Right lobe of liver (tissue), 6 donors: ENCODE measurements at regions not wholly inside any gene's neighbourhood (a gene's known extent, or its start where the extent isn't known, plus 50 kb on each side); places are given as distances from the start of the nearest gene placed in this dataset.
A peak's percentile ranks its signal among the peaks of the same experiment; 100 is the strongest.

Experiments used
- ATAC-seq, 4 donors: fragments of 200-7000 bp; cut with Tn5 transposase; one replicate each; pipeline ENCODE4 v1.9.1; 2020; ENCODE audit warnings: mild to moderate bottlenecking in 4 of 4, moderate library complexity in 4 of 4
- DNase-seq, 3 donors: peaks; one replicate each; pipeline ENCODE4 v3.0.0-alpha.2; 2020
- H3K27ac ChIP-seq, 3 donors: fragments of 200-600 bp; one replicate each; pipeline ENCODE4 v1.8.0; 2022
- H3K27me3 ChIP-seq, 2 donors: fragments of 200-600 bp; one replicate each; pipeline ENCODE4 v1.8.0; 2022
- H3K36me3 ChIP-seq, 4 donors: fragments of 200-600 bp; sonication (generic) in 1 of 4; one replicate each; pipeline versions ENCODE4 v1.5.1 to v1.8.0; 2017 to 2022; ENCODE audit warnings: control low read depth in 1 of 4
- H3K4me1 ChIP-seq, 4 donors: fragments of 200-600 bp; sonication (generic) in 1 of 4; one replicate each; pipeline versions ENCODE4 v1.5.1 to v1.8.0; 2017 to 2022; ENCODE audit warnings: control low read depth in 1 of 4
- H3K4me3 ChIP-seq, 3 donors: fragments of 200-600 bp; one replicate each; pipeline ENCODE4 v1.8.0; 2022
- H3K9me3 ChIP-seq, 4 donors: fragments of 200-600 bp; sonication (generic) in 1 of 4; one replicate each; pipeline versions ENCODE4 v1.5.1 to v1.8.0; 2017 to 2022; ENCODE audit warnings: control low read depth in 1 of 4
- CTCF ChIP-seq, 4 donors: fragments of 200-600 bp in 3 of 4; fragments of 450-650 bp in 1 of 4; IDR thresholded peaks; one replicate each; pipeline versions ENCODE4 v1.5.1 to v1.8.0; 2016 to 2022; ENCODE audit warnings: antibody characterized with exemption in 4 of 4, mild to moderate bottlenecking in 2 of 4
- POLR2A ChIP-seq: fragments of 450-650 bp; IDR thresholded peaks from one replicate; pipeline ENCODE4 v1.6.1; 2017; ENCODE audit warnings: antibody characterized with exemption, mild to moderate bottlenecking
- WGBS: methylation state at CpG from one replicate; pipeline ENCODE4 v1.1.6; 2018; ENCODE audit warnings: low coverage, low lambda C conversion rate; ENCODE audit not compliant: insufficient coverage; ENCODE audit errors: missing lambda C conversion rate; 5-methylcytosine and 5-hydroxymethylcytosine counted together
- intact Hi-C, 2 donors: fragments of 100-400 bp; cut with DNase I; formaldehyde crosslinking; loops; one replicate each; pipeline versions ENCODE4 v1.11.2 to v1.14.1; 2022
- donor health status: DM: no; HTN: yes; CAD: no.
- donor health status: DM: no; HTN: no; CAD: no.
- donor health status: DM: no; HTN: no; CAD: no.
- donor health status: DM: no; HTN: yes; CAD: no.
- donor health status: DM: no; HTN: yes; CAD: no.

GRCh38 chr2:175559613-175560012, 378.1 kb upstream of the ATP5MC3 start:
- WGBS, result 69% methylated on average over 3 of the region's 3 CpGs
- ATAC-seq (no peak), DNase-seq (no peak)
- no peaks in the 10 kb centered on the region for H3K36me3 ChIP-seq
- no peaks in the 10 kb centered on the region for H3K9me3 ChIP-seq
- H3K27ac ChIP-seq, result no peak overlapping the region
- no peaks in the 10 kb centered on the region for H3K27me3 ChIP-seq
- intact Hi-C loops, result no loop called here
- H3K4me3 ChIP-seq, result no peak overlapping the region
- H3K4me1 ChIP-seq, result no peaks in the 10 kb centered on the region
- TF ChIP-seq CTCF (IDR thresholded peaks at IDR 0.05) (no peak), POLR2A (no peak)

- Histone ChIP-seq H3K9me3 (no peaks in the 10 kb centered on the region), H3K36me3 (no peaks in the 10 kb centered on the region), H3K4me3 (no peak overlapping the region), H3K27me3 (no peaks in the 10 kb centered on the region), H3K4me1 (no peaks in the 10 kb centered on the region), H3K27ac (no peak overlapping the region)
- ATAC-seq, result no peak
- TF ChIP-seq POLR2A, result no peak
- intact Hi-C loops, result no loop called here
- WGBS, result 36% methylated on average over 3 of the region's 6 CpGs
- no peak for DNase-seq
Observed at GRCh38 chr2:175557810-175558377, 376.4 kb upstream of the ATP5MC3 start.

- H3K27ac ChIP-seq, result no peak overlapping the region
- DNase-seq (no peak), ATAC-seq (peak in 2 of 4 donors; percentile 32 to 46)
- no peaks in the 10 kb centered on the region for H3K4me1 ChIP-seq
- no peak overlapping the region for H3K4me3 ChIP-seq
- no peaks in the 10 kb centered on the region for H3K9me3 ChIP-seq
- H3K27me3 ChIP-seq, result no peaks in the 10 kb centered on the region
- TF ChIP-seq CTCF (IDR thresholded peaks at IDR 0.05) (no peak), POLR2A (no peak)
- intact Hi-C loops, result no loop called here
- H3K36me3 ChIP-seq, result no peaks in the 10 kb centered on the region
- 14% methylated on average over 2 of the region's 2 CpGs for WGBS
Observed at GRCh38 chr2:175553910-175554309, 372.4 kb upstream of the ATP5MC3 start.

- 13% methylated on average over 1 of the region's 1 CpG for WGBS
- intact Hi-C loops, result no loop called here
- no peak for DNase-seq
Observed at GRCh38 chr2:175552902-175553301, 371.4 kb upstream of the ATP5MC3 start.

GRCh38 chr2:175540421-175540820, 358.9 kb upstream of the ATP5MC3 start:
- 61% methylated on average over 3 of the region's 3 CpGs for WGBS
- intact Hi-C loops, result no loop called here
- Histone ChIP-seq H3K9me3 (no peaks in the 10 kb centered on the region), H3K36me3 (no peaks in the 10 kb centered on the region), H3K27ac (no peak overlapping the region), H3K27me3 (no peaks in the 10 kb centered on the region), H3K4me1 (no peaks in the 10 kb centered on the region), H3K4me3 (no peak overlapping the region)
- TF ChIP-seq CTCF (IDR thresholded peaks at IDR 0.05) (no peak), POLR2A (no peak)
- DNase-seq (no peak), ATAC-seq (no peak)

More at GRCh38 chr2:175552902-175553301, 371.4 kb upstream of the ATP5MC3 start:
- Histone ChIP-seq H3K9me3 (no peaks in the 10 kb centered on the region), H3K27me3 (no peaks in the 10 kb centered on the region), H3K4me1 (no peaks in the 10 kb centered on the region), H3K36me3 (no peaks in the 10 kb centered on the region), H3K27ac (no peak overlapping the region), H3K4me3 (no peak overlapping the region)
- ATAC-seq, result peak in 3 of 4 donors; percentile 22 to 46 (median 32)
- TF ChIP-seq CTCF (IDR thresholded peaks at IDR 0.05), result no peak
- no peak for TF ChIP-seq POLR2A
